MCF 10A (cell line): ENCODE measurements at regions not wholly inside any gene's neighbourhood (a gene's known extent, or its start where the extent isn't known, plus 50 kb on each side); places are given as distances from the start of the nearest gene placed in this dataset.
"Not testable (repeated sequence)": the region's sequence is repeated elsewhere in the genome, so short reads cannot be mapped to it uniquely, and the experiment has no call there.

ENCODE experiments used
- BruUV-seq: library from RNA; stranded (reverse); fragments of 400-500 nt; replicated peaks from 2 replicates; lab custom pipeline; 2021; lab: Mats Ljungman, UMichigan
- CTCF ChIA-PET: fragments of 300-600 bp; sonication (Branson Sonifier 250); formaldehyde crosslinking; extraction: SDS; loops from one replicate; lab custom pipeline; 2021; ENCODE audit warnings: antibody characterized with exemption, inconsistent platforms; lab: Yijun Ruan, JAX
- POLR2A ChIA-PET: fragments of 300-600, 350-650 bp; sonication (Branson Sonifier 250); formaldehyde crosslinking; extraction: SDS; loops from one replicate; lab custom pipeline; 2020; ENCODE audit warnings: antibody characterized with exemption, inconsistent platforms; lab: Yijun Ruan, JAX
- DNase-seq: peaks from one replicate; pipeline ENCODE4 v3.0.0-alpha.2; 2018; ENCODE audit not compliant: unreplicated experiment
- H3K27ac Mint-ChIP-seq: one replicate; pipeline ENCODE4 v1.8.0; 2022; ENCODE audit warnings: mild to moderate bottlenecking, low read depth, mixed read lengths; ENCODE audit not compliant: unreplicated experiment
- H3K27me3 Mint-ChIP-seq: one replicate; pipeline ENCODE4 v1.8.0; 2022; ENCODE audit warnings: mixed read lengths; ENCODE audit not compliant: insufficient read depth, unreplicated experiment
- H3K36me3 Mint-ChIP-seq: one replicate; pipeline ENCODE4 v1.8.0; 2022; ENCODE audit warnings: mild to moderate bottlenecking, moderate library complexity, mixed read lengths; ENCODE audit not compliant: insufficient read depth, unreplicated experiment
- H3K4me1 Mint-ChIP-seq: one replicate; pipeline ENCODE4 v1.8.0; 2022; ENCODE audit warnings: mixed read lengths; ENCODE audit not compliant: insufficient read depth, unreplicated experiment
- H3K4me3 Mint-ChIP-seq: one replicate; pipeline ENCODE4 v1.8.0; 2022; ENCODE audit warnings: mild to moderate bottlenecking, moderate library complexity, mixed read lengths; ENCODE audit not compliant: unreplicated experiment
- H3K9me3 Mint-ChIP-seq: one replicate; pipeline ENCODE4 v1.8.0; 2022; ENCODE audit warnings: mixed read lengths; ENCODE audit not compliant: unreplicated experiment
- CTCF ChIP-seq: fragments of 200-600 bp; IDR thresholded peaks from one replicate; pipeline ENCODE4 v1.8.0; 2022; ENCODE audit warnings: antibody characterized with exemption, mild to moderate bottlenecking; ENCODE audit not compliant: unreplicated experiment
- intact Hi-C: fragments of 100-400 bp; cut with micrococcal nuclease; formaldehyde crosslinking; loops from 2 replicates; pipeline ENCODE4 v1.14.1; 2022

GRCh38 chr6:84635081-84635761 is 129.2 kb downstream of the TBX18 start:
- intact Hi-C loops: no loop called here
- Mint-ChIP-seq H3K4me1 (peaks cover 25% of the 10 kb centered on the region), H3K4me3 (no peak overlapping the region), H3K27ac (peak overlapping the region; percentile 28), H3K36me3 (no peaks in the 10 kb centered on the region), H3K9me3 (peaks cover 9% of the 10 kb centered on the region), H3K27me3 (no peaks in the 10 kb centered on the region)
- ChIA-PET POLR2A (no interaction called here), CTCF (no interaction called here)
- DNase-seq: no peak
- TF ChIP-seq CTCF: no peak
- BruUV-seq: no TSS peak

GRCh38 chr6:84633771-84634170 is 130.6 kb downstream of the TBX18 start:
- H3K27ac Mint-ChIP-seq: no peak overlapping the region
- BruUV-seq: no TSS peak
- H3K4me3 Mint-ChIP-seq: no peak overlapping the region
- DNase-seq: no peak
- H3K36me3 Mint-ChIP-seq: no peaks in the 10 kb centered on the region
- peaks cover 15% of the 10 kb centered on the region for H3K4me1 Mint-ChIP-seq
- H3K9me3 Mint-ChIP-seq: peaks cover 9% of the 10 kb centered on the region
- intact Hi-C loops: no loop called here
- TF ChIP-seq CTCF: no peak
- ChIA-PET CTCF (interaction anchor here (0.6 kb wide), 1 partner anchor 10 kb away, joined by 3 read pairs; no protein-coding TSS in a partner anchor), POLR2A (no interaction called here)
- no peaks in the 10 kb centered on the region for H3K27me3 Mint-ChIP-seq

GRCh38 chr6:84626527-84626926 is 137.9 kb downstream of the TBX18 start:
- BruUV-seq, H3K4me3 Mint-ChIP-seq, POLR2A ChIA-PET, H3K27me3 Mint-ChIP-seq, DNase-seq, H3K36me3 Mint-ChIP-seq, intact Hi-C loops, CTCF ChIA-PET, H3K27ac Mint-ChIP-seq: not testable (repeated sequence)
- Mint-ChIP-seq H3K4me1 (peaks cover 23% of the 10 kb centered on the region), H3K9me3 (peaks cover 10% of the 10 kb centered on the region)

- Mint-ChIP-seq H3K27me3 (no peaks in the 10 kb centered on the region), H3K36me3 (no peaks in the 10 kb centered on the region), H3K4me3 (no peak overlapping the region), H3K9me3 (peaks cover 16% of the 10 kb centered on the region), H3K4me1 (peaks cover 23% of the 10 kb centered on the region), H3K27ac (peak overlapping the region; percentile 10)
- TF ChIP-seq CTCF: no peak
- no TSS peak for BruUV-seq
- intact Hi-C loops: no loop called here
- DNase-seq: no peak
- POLR2A ChIA-PET: no interaction called here
- CTCF ChIA-PET: interaction anchor here (0.6 kb wide), 1 partner anchor 15 kb away, joined by 3 read pairs; no protein-coding TSS in a partner anchor
Observed at GRCh38 chr6:84625506-84625905, 138.9 kb downstream of the TBX18 start.
